Panc1 (cell line): ENCODE measurements at regions not wholly inside any gene's neighbourhood (a gene's known extent, or its start where the extent isn't known, plus 50 kb on each side); places are given as distances from the start of the nearest gene placed in this dataset.

ENCODE experiments used
- ATAC-seq: fragments of 200-7000 bp; cut with Tn5 transposase; 2 replicates; pipeline ENCODE4 v1.9.1; 2020; ENCODE audit warnings: mild to moderate bottlenecking, moderate library complexity
- BruUV-seq: library from RNA; stranded (reverse); fragments of 400-500 nt; replicated peaks from 2 replicates; lab custom pipeline; 2021; lab: Mats Ljungman, UMichigan
- CTCF ChIA-PET: fragments of 300-600 bp; sonication (Branson Sonifier 250); formaldehyde crosslinking; loops from one replicate; lab custom pipeline; 2022; ENCODE audit warnings: antibody characterized with exemption; lab: Charles Lee
- POLR2A ChIA-PET: fragments of 300-600 bp; sonication (Branson Sonifier 250); formaldehyde crosslinking; loops from one replicate; lab custom pipeline; 2022; ENCODE audit warnings: antibody characterized with exemption; lab: Charles Lee
- DNase-seq: peaks from one replicate; pipeline ENCODE4 v3.0.0-alpha.2; 2010; ENCODE audit warnings: low read depth, low spot score
- H3K27ac ChIP-seq: 2 replicates; pipeline ENCODE4 v1.5.1; 2011; ENCODE audit warnings: mild to moderate bottlenecking, low read length, inconsistent platforms
- H3K27me3 ChIP-seq: fragments of 200-500 bp; sonication (Bioruptor generic); 2 replicates; pipeline ENCODE4 v1.6.0; 2014; ENCODE audit warnings: low read length, inconsistent platforms; ENCODE audit not compliant: control insufficient read depth, insufficient read depth
- H3K36me3 ChIP-seq: fragments of 200-500 bp; sonication (Bioruptor generic); 2 replicates; pipeline ENCODE4 v1.5.1; 2014; ENCODE audit warnings: inconsistent platforms, mild to moderate bottlenecking, low read length, moderate library complexity; ENCODE audit not compliant: control insufficient read depth, insufficient read depth
- H3K4me1 ChIP-seq: 2 replicates; pipeline ENCODE4 v1.5.1; 2011; ENCODE audit warnings: inconsistent platforms, mild to moderate bottlenecking, low read length, moderate library complexity; ENCODE audit not compliant: control insufficient read depth, insufficient read depth
- H3K4me3 ChIP-seq, 2 experiments: 2 replicates each; pipeline ENCODE4 v1.5.1; 2011 to 2012; ENCODE audit warnings: low read depth in 2 of 2, low read length in 2 of 2, mild to moderate bottlenecking in 2 of 2, inconsistent platforms in 1 of 2, moderate library complexity in 1 of 2
- H3K9me3 ChIP-seq: fragments of 200-500 bp; sonication (Bioruptor generic); 2 replicates; pipeline ENCODE4 v1.5.1; 2014; ENCODE audit warnings: low read depth, mild to moderate bottlenecking, inconsistent platforms, low read length, moderate library complexity; ENCODE audit not compliant: control insufficient read depth, insufficient read depth
- CTCF ChIP-seq: fragments of 450-650 bp; IDR thresholded peaks from 2 replicates; pipeline ENCODE4 v1.5.1; 2017; ENCODE audit warnings: mild to moderate bottlenecking
- POLR2AphosphoS5 ChIP-seq: IDR thresholded peaks from 2 replicates; pipeline ENCODE4 v1.6.1; 2012; ENCODE audit warnings: mild to moderate bottlenecking, low read depth, low read length, moderate library complexity
- REST ChIP-seq, 2 experiments: IDR thresholded peaks; 2 replicates each; pipeline ENCODE4 v1.6.1; 2011 to 2012; ENCODE audit warnings: low read depth in 2 of 2, control low read depth in 1 of 2, low read length in 1 of 2, mild to moderate bottlenecking in 1 of 2, moderate library complexity in 1 of 2; ENCODE audit not compliant: insufficient read depth in 1 of 2
- SIN3A ChIP-seq: IDR thresholded peaks from 2 replicates; pipeline ENCODE4 v1.6.1; 2012; ENCODE audit warnings: low read depth, mild to moderate bottlenecking, low read length, moderate library complexity, borderline replicate concordance; ENCODE audit not compliant: insufficient read depth
- TCF7L2 ChIP-seq: IDR thresholded peaks from 2 replicates; pipeline ENCODE4 v1.6.1; 2011; ENCODE audit warnings: mild to moderate bottlenecking, low read depth, low read length, inconsistent platforms
- in situ Hi-C: cut with HindIII; loops from 2 replicates; pipeline ENCODE4 v1.10.0; 2016; ENCODE audit warnings: low sequenced_read_pairs, low pct_unique_long_range_greater_than_20kb
- intact Hi-C: fragments of 100-400 bp; cut with micrococcal nuclease; formaldehyde crosslinking; loops from one replicate; pipeline ENCODE4 v1.10.0; 2022; ENCODE audit not compliant: unreplicated experiment

DNA sequence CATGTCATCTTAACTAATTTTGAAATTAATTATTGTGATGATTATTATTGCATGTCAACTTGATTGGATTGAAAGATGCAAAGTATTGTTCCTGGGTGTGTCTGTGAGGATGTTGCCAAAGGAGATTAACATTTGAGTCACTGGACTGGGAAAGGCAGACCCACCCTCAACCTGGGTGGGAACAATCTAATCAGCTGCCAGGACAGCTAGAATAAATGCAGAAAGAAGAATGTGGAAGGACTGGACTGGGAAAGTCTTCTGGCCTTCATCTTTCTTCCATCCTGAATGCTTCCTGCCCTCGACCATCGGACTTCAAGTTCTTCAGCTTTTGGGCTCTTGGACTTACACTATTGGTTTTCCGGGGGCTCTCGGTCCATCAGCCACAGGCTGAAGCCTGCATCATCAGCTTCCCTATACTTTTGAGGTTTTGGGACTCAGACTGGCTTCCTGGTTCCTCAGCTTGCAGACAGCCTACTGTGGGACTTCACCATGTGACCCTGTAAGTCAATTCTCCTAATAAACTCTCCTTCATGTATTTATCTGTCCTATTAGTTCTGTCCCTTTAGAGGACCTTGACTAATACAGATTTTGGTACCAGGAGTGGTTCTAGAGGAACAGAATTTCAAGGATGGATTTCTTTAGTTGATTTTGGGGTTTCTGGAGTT, 959.8 kb downstream of the ANKRD7 start:
- Histone ChIP-seq H3K27ac (no peak overlapping the region), H3K9me3 (no peaks in the 10 kb centered on the region)

GRCh38 chr7:119196183-119196582, 971.7 kb downstream of the ANKRD7 start:
- TF ChIP-seq SIN3A (no peak), CTCF (no peak), POLR2AphosphoS5 (no peak), TCF7L2 (no peak), REST (IDR thresholded peaks at IDR 0.05; ENCODE audit: insufficient read depth in 1 of 2, low read depth in 2 of 2, low read length in 1 of 2) (no peak)
- Histone ChIP-seq H3K9me3 (no peaks in the 10 kb centered on the region), H3K27ac (no peak overlapping the region), H3K36me3 (no peaks in the 10 kb centered on the region), H3K27me3 (no peaks in the 10 kb centered on the region), H3K4me1 (no peaks in the 10 kb centered on the region), H3K4me3 (no peak overlapping the region)
- in situ Hi-C loops, result no loop called here
- ChIA-PET CTCF (no interaction called here), POLR2A (no interaction called here)
- ATAC-seq, result no peak
- BruUV-seq, result no TSS peak
- no peak for DNase-seq
- intact Hi-C loops, result no loop called here

More for the DNA sequence above, 959.8 kb downstream of the ANKRD7 start:
- no TSS peak for BruUV-seq
- DNase-seq, result no peak
- Histone ChIP-seq H3K27me3 (no peaks in the 10 kb centered on the region), H3K4me1 (no peaks in the 10 kb centered on the region), H3K4me3 (no peak overlapping the region), H3K36me3 (no peaks in the 10 kb centered on the region)
- ChIA-PET POLR2A (interaction anchor here (0.5 kb wide), 1 partner anchor 64 kb away, joined by 3 read pairs; no protein-coding TSS in a partner anchor), CTCF (no interaction called here)
- ATAC-seq, result no peak
- TF ChIP-seq SIN3A (no peak), TCF7L2 (no peak), CTCF (no peak), POLR2AphosphoS5 (no peak), REST (IDR thresholded peaks at IDR 0.05; ENCODE audit: insufficient read depth in 1 of 2, low read depth in 2 of 2, low read length in 1 of 2) (no peak)
- in situ Hi-C loops (no loop called here), intact Hi-C loops (no loop called here)
